WTC11 (cell line): ENCODE measurements at regions not wholly inside any gene's neighbourhood (a gene's known extent, or its start where the extent isn't known, plus 50 kb on each side); places are given as distances from the start of the nearest gene placed in this dataset.

Experiments
- ATAC-seq: fragments of 200-7000 bp; cut with Tn5 transposase; 2 replicates; pipeline ENCODE4 v1.10.0; 2021; ENCODE audit warnings: mild to moderate bottlenecking, moderate library complexity
- CTCF ChIA-PET: fragments of 300-600 bp; sonication (Branson Sonifier 250); formaldehyde crosslinking; loops from one replicate; lab custom pipeline; 2021; ENCODE audit warnings: antibody characterized with exemption; lab: Charles Lee
- POLR2A ChIA-PET: fragments of 350-600 bp; sonication (Branson Sonifier 250); formaldehyde crosslinking; loops from one replicate; lab custom pipeline; 2021; ENCODE audit warnings: antibody characterized with exemption; lab: Charles Lee
- DNase-seq: peaks from one replicate; pipeline ENCODE4 v3.0.0; 2021; ENCODE audit warnings: low spot score
- H3K27ac Mint-ChIP-seq: 2 replicates; pipeline ENCODE4 v1.8.0; 2021; ENCODE audit warnings: mixed read lengths
- H3K27me3 Mint-ChIP-seq: 2 replicates; pipeline ENCODE4 v1.8.0; 2021; ENCODE audit warnings: low read depth, mild to moderate bottlenecking, moderate library complexity, mixed read lengths
- H3K36me3 Mint-ChIP-seq: 2 replicates; pipeline ENCODE4 v1.8.0; 2021; ENCODE audit warnings: mixed read lengths
- H3K4me1 Mint-ChIP-seq: 2 replicates; pipeline ENCODE4 v1.8.0; 2022; ENCODE audit warnings: mixed read lengths
- H3K4me3 Mint-ChIP-seq: 2 replicates; pipeline ENCODE4 v1.8.0; 2021; ENCODE audit warnings: mild to moderate bottlenecking, moderate library complexity, mixed read lengths
- H3K9me3 Mint-ChIP-seq: 2 replicates; pipeline ENCODE4 v1.8.0; 2021; ENCODE audit warnings: mixed read lengths
- ATF3 ChIP-seq: sonication (generic); formaldehyde crosslinking; conservative IDR thresholded peaks from 2 replicates; pipeline ENCODE4 v1.8.1; 2022; ENCODE audit warnings: mild to moderate bottlenecking, missing genetic modification reagents
- CBFB ChIP-seq: sonication (generic); formaldehyde crosslinking; IDR thresholded peaks from 2 replicates; pipeline ENCODE4 v1.8.1; 2022; ENCODE audit warnings: mild to moderate bottlenecking, low read depth, missing genetic modification reagents
- FOXP1 ChIP-seq: sonication (generic); formaldehyde crosslinking; IDR thresholded peaks from 2 replicates; pipeline ENCODE4 v1.8.0; 2022; ENCODE audit warnings: missing genetic modification reagents, mild to moderate bottlenecking, moderate library complexity, borderline replicate concordance
- GRHL2 ChIP-seq: fragments of 250-450 bp; sonication (Bioruptor Pico); IDR thresholded peaks from 2 replicates; pipeline ENCODE4 v1.8.0; 2022; ENCODE audit warnings: mild to moderate bottlenecking, moderate library complexity; ENCODE audit not compliant: insufficient replicate concordance, severe bottlenecking
- IRF2 ChIP-seq: sonication (generic); formaldehyde crosslinking; IDR thresholded peaks from 2 replicates; pipeline ENCODE4 v1.8.0; 2022; ENCODE audit warnings: low read depth, missing genetic modification reagents, borderline replicate concordance
- KAT7 ChIP-seq: sonication (generic); formaldehyde crosslinking; IDR thresholded peaks from 2 replicates; pipeline ENCODE4 v1.8.1; 2023; ENCODE audit warnings: missing genetic modification reagents, mild to moderate bottlenecking, borderline replicate concordance
- NR2C2 ChIP-seq: sonication (generic); formaldehyde crosslinking; IDR thresholded peaks from 2 replicates; pipeline ENCODE4 v1.8.0; 2022; ENCODE audit warnings: mild to moderate bottlenecking, missing genetic modification reagents
- ZBTB21 ChIP-seq: sonication (generic); formaldehyde crosslinking; IDR thresholded peaks from 2 replicates; pipeline ENCODE4 v1.8.1; 2023; ENCODE audit warnings: mild to moderate bottlenecking, missing genetic modification reagents, borderline replicate concordance
- TF ChIP-seq, protein P1 (sequence below): sonication (generic); formaldehyde crosslinking; IDR thresholded peaks from 2 replicates; pipeline ENCODE4 v1.8.1; 2022; ENCODE audit warnings: low read depth, mild to moderate bottlenecking, moderate library complexity, missing genetic modification reagents, borderline replicate concordance
- TF ChIP-seq, protein P2 (sequence below): sonication (generic); formaldehyde crosslinking; IDR thresholded peaks from 2 replicates; pipeline ENCODE4 v1.8.1; 2023; ENCODE audit warnings: mild to moderate bottlenecking, missing genetic modification reagents, borderline replicate concordance
- TF ChIP-seq, protein P3 (sequence below): sonication (generic); formaldehyde crosslinking; IDR thresholded peaks from 2 replicates; pipeline ENCODE4 v1.8.1; 2023; ENCODE audit warnings: mild to moderate bottlenecking, missing genetic modification reagents, moderate library complexity
- TF ChIP-seq, protein P4 (sequence below): fragments of 200-600 bp; IDR thresholded peaks from 2 replicates; pipeline ENCODE4 v1.8.0; 2022; ENCODE audit warnings: antibody characterized with exemption
- TF ChIP-seq, protein P5 (sequence below): sonication (generic); formaldehyde crosslinking; IDR thresholded peaks from 2 replicates; pipeline ENCODE4 v1.8.0; 2023; ENCODE audit warnings: missing genetic modification reagents, mild to moderate bottlenecking, borderline replicate concordance
- TF ChIP-seq, protein P6 (sequence below): fragments of 250-450 bp; sonication (Bioruptor Pico); conservative IDR thresholded peaks from 2 replicates; pipeline ENCODE4 v1.9.0; 2021; ENCODE audit warnings: mild to moderate bottlenecking

GRCh38 chr2:12389344-12390045 lies 327.2 kb upstream of the TRIB2 start (continued):
- no peak for TF ChIP-seq NR2C2 (CRISPR knock-in tag)
- TF ChIP-seq IRF2 (CRISPR knock-in tag), result no peak
- TF ChIP-seq CBFB, result no peak

DNA sequence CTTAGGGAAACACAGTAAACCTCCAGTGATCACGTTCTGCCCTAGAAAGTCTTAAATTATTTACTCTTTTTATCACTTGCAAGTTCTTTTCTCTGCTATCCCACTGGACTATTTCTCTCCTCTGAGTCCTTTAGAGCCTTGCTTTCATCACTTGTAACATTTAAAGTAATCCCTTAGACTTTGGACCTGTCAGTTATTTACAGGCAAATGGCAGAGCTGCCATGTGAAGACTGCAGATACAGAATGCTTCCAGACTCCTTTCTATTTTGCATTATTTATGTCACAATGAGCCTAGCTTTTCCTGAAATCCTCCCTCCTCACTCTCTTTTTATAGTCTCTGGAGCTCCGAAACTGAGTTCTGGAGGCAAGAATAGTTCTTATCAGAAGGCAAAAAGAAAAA lies 325.6 kb upstream of the TRIB2 start:
- H3K27ac Mint-ChIP-seq, result no peak overlapping the region
- ChIA-PET CTCF (no interaction called here), POLR2A (no interaction called here)
- ATAC-seq, result no peak
- no peak for DNase-seq
- TF ChIP-seq, protein P1, sequence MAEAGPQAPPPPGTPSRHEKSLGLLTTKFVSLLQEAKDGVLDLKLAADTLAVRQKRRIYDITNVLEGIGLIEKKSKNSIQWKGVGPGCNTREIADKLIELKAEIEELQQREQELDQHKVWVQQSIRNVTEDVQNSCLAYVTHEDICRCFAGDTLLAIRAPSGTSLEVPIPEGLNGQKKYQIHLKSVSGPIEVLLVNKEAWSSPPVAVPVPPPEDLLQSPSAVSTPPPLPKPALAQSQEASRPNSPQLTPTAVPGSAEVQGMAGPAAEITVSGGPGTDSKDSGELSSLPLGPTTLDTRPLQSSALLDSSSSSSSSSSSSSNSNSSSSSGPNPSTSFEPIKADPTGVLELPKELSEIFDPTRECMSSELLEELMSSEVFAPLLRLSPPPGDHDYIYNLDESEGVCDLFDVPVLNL (CRISPR knock-in tag), result no peak
- no peak for TF ChIP-seq ATF3 (CRISPR knock-in tag)
- no peak overlapping the region for H3K4me3 Mint-ChIP-seq
- peaks cover 12% of the 10 kb centered on the region for H3K9me3 Mint-ChIP-seq
- H3K4me1 Mint-ChIP-seq, result peaks cover 13% of the 10 kb centered on the region
- no peaks in the 10 kb centered on the region for H3K27me3 Mint-ChIP-seq
- peaks cover 11% of the 10 kb centered on the region for H3K36me3 Mint-ChIP-seq

GRCh38 chr2:12396699-12397098 lies 320.0 kb upstream of the TRIB2 start:
- ATAC-seq (no peak), DNase-seq (no peak)
- peaks cover 9% of the 10 kb centered on the region for H3K36me3 Mint-ChIP-seq
- no peak overlapping the region for H3K4me3 Mint-ChIP-seq
- ChIA-PET CTCF (no interaction called here), POLR2A (interaction anchor here (0.5 kb wide), 1 partner anchor 22 kb away, joined by 3 read pairs; no protein-coding TSS in a partner anchor)
- TF ChIP-seq, protein P2, sequence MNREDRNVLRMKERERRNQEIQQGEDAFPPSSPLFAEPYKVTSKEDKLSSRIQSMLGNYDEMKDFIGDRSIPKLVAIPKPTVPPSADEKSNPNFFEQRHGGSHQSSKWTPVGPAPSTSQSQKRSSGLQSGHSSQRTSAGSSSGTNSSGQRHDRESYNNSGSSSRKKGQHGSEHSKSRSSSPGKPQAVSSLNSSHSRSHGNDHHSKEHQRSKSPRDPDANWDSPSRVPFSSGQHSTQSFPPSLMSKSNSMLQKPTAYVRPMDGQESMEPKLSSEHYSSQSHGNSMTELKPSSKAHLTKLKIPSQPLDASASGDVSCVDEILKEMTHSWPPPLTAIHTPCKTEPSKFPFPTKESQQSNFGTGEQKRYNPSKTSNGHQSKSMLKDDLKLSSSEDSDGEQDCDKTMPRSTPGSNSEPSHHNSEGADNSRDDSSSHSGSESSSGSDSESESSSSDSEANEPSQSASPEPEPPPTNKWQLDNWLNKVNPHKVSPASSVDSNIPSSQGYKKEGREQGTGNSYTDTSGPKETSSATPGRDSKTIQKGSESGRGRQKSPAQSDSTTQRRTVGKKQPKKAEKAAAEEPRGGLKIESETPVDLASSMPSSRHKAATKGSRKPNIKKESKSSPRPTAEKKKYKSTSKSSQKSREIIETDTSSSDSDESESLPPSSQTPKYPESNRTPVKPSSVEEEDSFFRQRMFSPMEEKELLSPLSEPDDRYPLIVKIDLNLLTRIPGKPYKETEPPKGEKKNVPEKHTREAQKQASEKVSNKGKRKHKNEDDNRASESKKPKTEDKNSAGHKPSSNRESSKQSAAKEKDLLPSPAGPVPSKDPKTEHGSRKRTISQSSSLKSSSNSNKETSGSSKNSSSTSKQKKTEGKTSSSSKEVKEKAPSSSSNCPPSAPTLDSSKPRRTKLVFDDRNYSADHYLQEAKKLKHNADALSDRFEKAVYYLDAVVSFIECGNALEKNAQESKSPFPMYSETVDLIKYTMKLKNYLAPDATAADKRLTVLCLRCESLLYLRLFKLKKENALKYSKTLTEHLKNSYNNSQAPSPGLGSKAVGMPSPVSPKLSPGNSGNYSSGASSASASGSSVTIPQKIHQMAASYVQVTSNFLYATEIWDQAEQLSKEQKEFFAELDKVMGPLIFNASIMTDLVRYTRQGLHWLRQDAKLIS, result no peak
- TF ChIP-seq FOXP1 (CRISPR knock-in tag) (no peak), ZBTB21 (CRISPR knock-in tag) (no peak), GRHL2 (CRISPR knock-in tag) (no peak), KAT7 (CRISPR knock-in tag) (no peak)
- TF ChIP-seq, protein P3, sequence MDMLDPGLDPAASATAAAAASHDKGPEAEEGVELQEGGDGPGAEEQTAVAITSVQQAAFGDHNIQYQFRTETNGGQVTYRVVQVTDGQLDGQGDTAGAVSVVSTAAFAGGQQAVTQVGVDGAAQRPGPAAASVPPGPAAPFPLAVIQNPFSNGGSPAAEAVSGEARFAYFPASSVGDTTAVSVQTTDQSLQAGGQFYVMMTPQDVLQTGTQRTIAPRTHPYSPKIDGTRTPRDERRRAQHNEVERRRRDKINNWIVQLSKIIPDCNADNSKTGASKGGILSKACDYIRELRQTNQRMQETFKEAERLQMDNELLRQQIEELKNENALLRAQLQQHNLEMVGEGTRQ (CRISPR knock-in tag), result no peak
- TF ChIP-seq, protein P4, sequence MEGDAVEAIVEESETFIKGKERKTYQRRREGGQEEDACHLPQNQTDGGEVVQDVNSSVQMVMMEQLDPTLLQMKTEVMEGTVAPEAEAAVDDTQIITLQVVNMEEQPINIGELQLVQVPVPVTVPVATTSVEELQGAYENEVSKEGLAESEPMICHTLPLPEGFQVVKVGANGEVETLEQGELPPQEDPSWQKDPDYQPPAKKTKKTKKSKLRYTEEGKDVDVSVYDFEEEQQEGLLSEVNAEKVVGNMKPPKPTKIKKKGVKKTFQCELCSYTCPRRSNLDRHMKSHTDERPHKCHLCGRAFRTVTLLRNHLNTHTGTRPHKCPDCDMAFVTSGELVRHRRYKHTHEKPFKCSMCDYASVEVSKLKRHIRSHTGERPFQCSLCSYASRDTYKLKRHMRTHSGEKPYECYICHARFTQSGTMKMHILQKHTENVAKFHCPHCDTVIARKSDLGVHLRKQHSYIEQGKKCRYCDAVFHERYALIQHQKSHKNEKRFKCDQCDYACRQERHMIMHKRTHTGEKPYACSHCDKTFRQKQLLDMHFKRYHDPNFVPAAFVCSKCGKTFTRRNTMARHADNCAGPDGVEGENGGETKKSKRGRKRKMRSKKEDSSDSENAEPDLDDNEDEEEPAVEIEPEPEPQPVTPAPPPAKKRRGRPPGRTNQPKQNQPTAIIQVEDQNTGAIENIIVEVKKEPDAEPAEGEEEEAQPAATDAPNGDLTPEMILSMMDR, result no peak
- TF ChIP-seq, protein P5, sequence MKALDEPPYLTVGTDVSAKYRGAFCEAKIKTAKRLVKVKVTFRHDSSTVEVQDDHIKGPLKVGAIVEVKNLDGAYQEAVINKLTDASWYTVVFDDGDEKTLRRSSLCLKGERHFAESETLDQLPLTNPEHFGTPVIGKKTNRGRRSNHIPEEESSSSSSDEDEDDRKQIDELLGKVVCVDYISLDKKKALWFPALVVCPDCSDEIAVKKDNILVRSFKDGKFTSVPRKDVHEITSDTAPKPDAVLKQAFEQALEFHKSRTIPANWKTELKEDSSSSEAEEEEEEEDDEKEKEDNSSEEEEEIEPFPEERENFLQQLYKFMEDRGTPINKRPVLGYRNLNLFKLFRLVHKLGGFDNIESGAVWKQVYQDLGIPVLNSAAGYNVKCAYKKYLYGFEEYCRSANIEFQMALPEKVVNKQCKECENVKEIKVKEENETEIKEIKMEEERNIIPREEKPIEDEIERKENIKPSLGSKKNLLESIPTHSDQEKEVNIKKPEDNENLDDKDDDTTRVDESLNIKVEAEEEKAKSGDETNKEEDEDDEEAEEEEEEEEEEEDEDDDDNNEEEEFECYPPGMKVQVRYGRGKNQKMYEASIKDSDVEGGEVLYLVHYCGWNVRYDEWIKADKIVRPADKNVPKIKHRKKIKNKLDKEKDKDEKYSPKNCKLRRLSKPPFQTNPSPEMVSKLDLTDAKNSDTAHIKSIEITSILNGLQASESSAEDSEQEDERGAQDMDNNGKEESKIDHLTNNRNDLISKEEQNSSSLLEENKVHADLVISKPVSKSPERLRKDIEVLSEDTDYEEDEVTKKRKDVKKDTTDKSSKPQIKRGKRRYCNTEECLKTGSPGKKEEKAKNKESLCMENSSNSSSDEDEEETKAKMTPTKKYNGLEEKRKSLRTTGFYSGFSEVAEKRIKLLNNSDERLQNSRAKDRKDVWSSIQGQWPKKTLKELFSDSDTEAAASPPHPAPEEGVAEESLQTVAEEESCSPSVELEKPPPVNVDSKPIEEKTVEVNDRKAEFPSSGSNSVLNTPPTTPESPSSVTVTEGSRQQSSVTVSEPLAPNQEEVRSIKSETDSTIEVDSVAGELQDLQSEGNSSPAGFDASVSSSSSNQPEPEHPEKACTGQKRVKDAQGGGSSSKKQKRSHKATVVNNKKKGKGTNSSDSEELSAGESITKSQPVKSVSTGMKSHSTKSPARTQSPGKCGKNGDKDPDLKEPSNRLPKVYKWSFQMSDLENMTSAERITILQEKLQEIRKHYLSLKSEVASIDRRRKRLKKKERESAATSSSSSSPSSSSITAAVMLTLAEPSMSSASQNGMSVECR (CRISPR knock-in tag), result no peak
- TF ChIP-seq, protein P6, sequence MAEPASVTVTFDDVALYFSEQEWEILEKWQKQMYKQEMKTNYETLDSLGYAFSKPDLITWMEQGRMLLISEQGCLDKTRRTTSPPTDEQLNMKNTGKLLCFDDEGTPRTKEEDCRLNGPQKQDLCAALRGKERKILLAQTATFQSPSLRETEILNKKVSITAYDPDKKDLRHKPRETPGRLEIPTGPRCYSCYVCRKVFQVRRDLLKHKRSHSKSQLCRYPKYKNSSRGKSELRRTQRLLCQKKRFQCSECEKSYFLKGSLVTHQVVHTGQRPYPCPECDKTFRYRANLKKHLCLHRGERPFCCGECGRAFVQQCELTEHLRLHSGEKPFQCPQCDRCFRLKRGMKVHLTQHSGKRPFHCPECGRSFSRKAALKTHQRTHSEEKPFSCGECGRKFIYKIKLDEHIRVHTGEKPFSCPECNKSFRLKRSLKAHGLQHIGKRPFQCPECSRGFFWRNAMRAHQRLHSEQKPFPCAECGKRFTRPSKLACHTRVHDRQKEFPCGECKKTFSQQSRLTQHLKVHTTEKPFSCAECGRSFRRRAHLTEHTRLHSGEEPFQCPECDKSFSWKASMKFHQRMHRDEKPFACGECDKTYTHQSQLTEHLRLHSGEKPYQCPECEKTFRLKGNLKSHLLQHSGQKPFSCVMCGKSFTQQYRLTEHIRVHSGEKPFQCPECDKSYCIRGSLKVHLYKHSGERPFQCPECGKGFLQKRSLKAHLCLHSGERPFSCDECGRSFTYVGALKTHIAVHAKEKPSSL (CRISPR knock-in tag), result no peak
- TF ChIP-seq, protein P1 (CRISPR knock-in tag), result no peak
- peaks cover 10% of the 10 kb centered on the region for H3K9me3 Mint-ChIP-seq
- no peak overlapping the region for H3K27ac Mint-ChIP-seq
- peaks cover 46% of the 10 kb centered on the region for H3K4me1 Mint-ChIP-seq
- H3K27me3 Mint-ChIP-seq, result peaks cover 2% of the 10 kb centered on the region; the same call in 1 of the 2 replicates
